Esophagus squamous epithelium (tissue), 5 donors: ENCODE measurements at regions not wholly inside any gene's neighbourhood (a gene's known extent, or its start where the extent isn't known, plus 50 kb on each side); places are given as distances from the start of the nearest gene placed in this dataset.

Experiments used
- DNase-seq: peaks from one replicate; lab custom pipeline; 2025; lab: John Stamatoyannopoulos, UW
- H3K27ac ChIP-seq, 4 donors: fragments of 200-600 bp; sonication (generic); one replicate each; pipeline ENCODE4 v1.5.1; 2016 to 2019; ENCODE audit warnings: mild to moderate bottlenecking in 1 of 4
- H3K27me3 ChIP-seq, 4 donors: fragments of 200-600 bp; sonication (generic); 1 replicate in 3 of 4; 2 replicates in 1 of 4; pipeline versions ENCODE4 v1.5.1 to v1.6.0; 2017 to 2021; ENCODE audit warnings: antibody characterized with exemption in 1 of 4
- H3K36me3 ChIP-seq, 3 donors: fragments of 200-600 bp; sonication (generic); one replicate each; pipeline ENCODE4 v1.5.1; 2016 to 2019
- H3K4me1 ChIP-seq, 3 donors: fragments of 200-600 bp; sonication (generic); one replicate each; pipeline ENCODE4 v1.5.1; 2017 to 2019
- H3K4me3 ChIP-seq, 4 donors: fragments of 200-600 bp; sonication (generic); 1 replicate in 3 of 4; 2 replicates in 1 of 4; pipeline ENCODE4 v1.5.1; 2016 to 2019; ENCODE audit warnings: mild to moderate bottlenecking in 2 of 4, moderate library complexity in 1 of 4
- H3K9me3 ChIP-seq, 3 donors: fragments of 200-600 bp; sonication (generic); one replicate each; pipeline ENCODE4 v1.5.1; 2016 to 2019
- POLR2A ChIP-seq, 4 donors: fragments of 450-650 bp; IDR thresholded peaks; one replicate each; pipeline ENCODE4 v1.6.1; 2017; ENCODE audit warnings: antibody characterized with exemption in 4 of 4, mild to moderate bottlenecking in 4 of 4, moderate library complexity in 3 of 4
- WGBS, 2 donors: methylation state at CpG; one replicate each; pipeline ENCODE4 v1.1.5; 2018; 5-methylcytosine and 5-hydroxymethylcytosine counted together
- intact Hi-C: fragments of 100-400 bp; cut with DNase I; formaldehyde crosslinking; loops from one replicate; pipeline ENCODE4 v1.15.0; 2022
- TF ChIP-seq, protein P1 (sequence below), 6 experiments: fragments of 450-650 bp in 4 of 6; fragments of 200-600 bp in 2 of 6; sonication (generic) in 2 of 6; IDR thresholded peaks; one replicate each; pipeline ENCODE4 v1.5.1; 2016 to 2019; ENCODE audit warnings: antibody characterized with exemption in 6 of 6, mild to moderate bottlenecking in 4 of 6, moderate library complexity in 4 of 6
- donor health status: DM: yes; HTN: yes; CAD: no.

DNA sequence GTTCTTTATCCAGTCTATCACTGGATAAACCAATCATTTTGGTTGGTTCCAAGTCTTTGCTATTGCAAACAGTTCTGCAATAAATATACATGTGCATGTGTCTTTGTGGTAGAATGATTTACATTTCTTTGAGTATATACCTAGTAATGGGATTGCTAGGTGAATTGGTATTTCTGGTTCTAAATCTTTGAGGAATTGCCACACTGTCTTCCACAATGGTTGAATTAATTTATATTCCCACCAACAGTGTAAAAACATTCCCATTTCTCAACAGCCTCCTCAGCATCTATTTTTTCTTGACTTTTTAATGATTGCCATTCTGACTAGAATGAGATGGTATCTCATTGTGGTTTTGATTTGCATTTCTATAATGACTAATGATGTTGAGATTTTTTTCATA is 791.7 kb upstream of the AGA start:
- Histone ChIP-seq H3K4me3 (no peak overlapping the region), H3K36me3 (no peaks in the 10 kb centered on the region), H3K27ac (no peak overlapping the region), H3K27me3 (no peaks in the 10 kb centered on the region), H3K4me1 (no peaks in the 10 kb centered on the region), H3K9me3 (no peaks in the 10 kb centered on the region)
- intact Hi-C loops = no loop called here
- TF ChIP-seq, protein P1, sequence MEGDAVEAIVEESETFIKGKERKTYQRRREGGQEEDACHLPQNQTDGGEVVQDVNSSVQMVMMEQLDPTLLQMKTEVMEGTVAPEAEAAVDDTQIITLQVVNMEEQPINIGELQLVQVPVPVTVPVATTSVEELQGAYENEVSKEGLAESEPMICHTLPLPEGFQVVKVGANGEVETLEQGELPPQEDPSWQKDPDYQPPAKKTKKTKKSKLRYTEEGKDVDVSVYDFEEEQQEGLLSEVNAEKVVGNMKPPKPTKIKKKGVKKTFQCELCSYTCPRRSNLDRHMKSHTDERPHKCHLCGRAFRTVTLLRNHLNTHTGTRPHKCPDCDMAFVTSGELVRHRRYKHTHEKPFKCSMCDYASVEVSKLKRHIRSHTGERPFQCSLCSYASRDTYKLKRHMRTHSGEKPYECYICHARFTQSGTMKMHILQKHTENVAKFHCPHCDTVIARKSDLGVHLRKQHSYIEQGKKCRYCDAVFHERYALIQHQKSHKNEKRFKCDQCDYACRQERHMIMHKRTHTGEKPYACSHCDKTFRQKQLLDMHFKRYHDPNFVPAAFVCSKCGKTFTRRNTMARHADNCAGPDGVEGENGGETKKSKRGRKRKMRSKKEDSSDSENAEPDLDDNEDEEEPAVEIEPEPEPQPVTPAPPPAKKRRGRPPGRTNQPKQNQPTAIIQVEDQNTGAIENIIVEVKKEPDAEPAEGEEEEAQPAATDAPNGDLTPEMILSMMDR (IDR thresholded peaks at IDR 0.05) = no peak
- TF ChIP-seq POLR2A (IDR thresholded peaks at IDR 0.05) = no peak
- DNase-seq = no peak

DNA sequence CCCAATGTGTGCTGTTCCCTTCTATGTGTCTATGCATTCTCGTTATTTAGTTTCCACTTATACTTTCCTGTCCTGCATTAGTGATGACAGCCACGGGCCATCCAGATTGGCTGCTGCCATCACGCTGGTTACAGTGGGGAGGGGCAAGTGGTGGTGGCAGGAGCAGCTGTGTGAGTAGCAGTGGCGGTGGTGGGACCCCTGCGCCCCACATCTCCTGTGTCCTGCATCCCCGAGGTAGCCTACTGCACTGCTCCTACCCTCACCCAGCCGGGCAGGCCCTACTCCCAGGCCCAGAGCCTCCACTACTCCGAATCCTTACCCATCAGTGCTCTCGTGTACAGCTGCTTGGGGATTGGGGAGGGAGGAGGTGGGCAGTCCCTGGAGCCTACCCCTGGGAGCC is 798.7 kb upstream of the AGA start:
- H3K36me3 ChIP-seq = no peaks in the 10 kb centered on the region
- no peak for TF ChIP-seq POLR2A (IDR thresholded peaks at IDR 0.05)
- TF ChIP-seq, protein P1 (IDR thresholded peaks at IDR 0.05) = no peak
- H3K4me3 ChIP-seq = no peak overlapping the region
- no peak overlapping the region for H3K27ac ChIP-seq
- peaks cover 0 to 24% (median 6%) of the 10 kb centered on the region in 3 donors for H3K9me3 ChIP-seq
- no peak for DNase-seq
- no peaks in the 10 kb centered on the region for H3K4me1 ChIP-seq
- no peaks in the 10 kb centered on the region for H3K27me3 ChIP-seq
- WGBS, 2 donors = 74 to 80% methylated on average over 4 to 6 of the region's 9 CpGs
- intact Hi-C loops = no loop called here

DNA sequence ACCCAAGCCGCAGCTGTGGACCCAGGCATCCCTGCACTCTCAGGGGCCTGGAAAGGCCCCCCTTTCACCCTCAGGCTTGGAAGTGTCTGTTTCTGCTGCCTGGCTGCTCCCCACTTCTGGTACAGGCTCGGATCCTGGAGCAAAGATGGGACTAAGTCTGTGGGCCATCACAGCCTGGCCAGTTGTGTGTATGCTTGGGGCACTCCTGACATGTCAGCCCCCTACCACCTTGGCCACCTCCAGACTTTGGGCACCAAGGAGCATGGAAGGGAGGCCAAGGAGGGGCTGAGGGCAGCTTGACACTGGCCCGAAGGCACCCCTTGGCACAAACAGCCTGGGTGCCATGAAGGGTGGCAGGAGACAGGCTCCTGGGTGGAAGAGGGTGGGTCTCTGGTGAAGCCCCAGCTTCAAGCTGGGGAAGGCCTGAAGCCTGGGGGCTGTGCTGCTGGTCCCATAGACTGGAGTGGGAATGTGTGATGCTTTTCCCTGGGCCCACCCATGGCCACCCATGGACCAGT is 799.4 kb upstream of the AGA start:
- no peak for DNase-seq
- 50 to 80% methylated on average over 2 to 3 of the region's 3 CpGs for WGBS, 2 donors
- no peak overlapping the region for H3K4me3 ChIP-seq

DNA sequence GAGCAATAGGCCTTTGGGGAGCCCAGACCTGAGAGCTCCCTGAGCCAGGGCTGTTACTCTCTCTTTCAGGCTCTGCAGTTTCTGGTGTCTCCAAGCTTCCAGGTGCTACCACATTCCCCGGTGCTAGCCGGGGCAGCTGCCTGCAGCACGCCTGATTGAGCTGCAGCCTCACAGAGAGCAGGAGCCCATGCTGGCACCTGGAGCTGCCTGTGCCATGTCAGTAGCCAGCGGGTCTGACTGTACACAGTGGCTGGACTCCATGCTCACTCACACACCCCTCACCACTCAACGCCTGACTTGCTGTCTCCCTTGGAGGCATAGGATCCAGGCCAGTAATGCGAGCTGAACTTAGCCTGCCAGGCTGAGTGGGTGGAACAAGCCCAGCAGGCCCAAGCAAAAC is 800.4 kb upstream of the AGA start:
- WGBS, 2 donors = 83% methylated on average over 3 of the region's 6 CpGs; no CpG with 5 or more reads in 1 of the 2 donors
- no peaks in the 10 kb centered on the region for H3K36me3 ChIP-seq
- no peaks in the 10 kb centered on the region for H3K4me1 ChIP-seq
- no peak overlapping the region for H3K4me3 ChIP-seq
- TF ChIP-seq POLR2A (IDR thresholded peaks at IDR 0.05) = no peak
- TF ChIP-seq, protein P1 (IDR thresholded peaks at IDR 0.05) = no peak
- H3K9me3 ChIP-seq = peaks cover 0 to 24% (median 6%) of the 10 kb centered on the region in 3 donors
- no peak overlapping the region for H3K27ac ChIP-seq
- no peak for DNase-seq
- H3K27me3 ChIP-seq = no peaks in the 10 kb centered on the region
- intact Hi-C loops = no loop called here

More for the DNA sequence above, 799.4 kb upstream of the AGA start:
- no peaks in the 10 kb centered on the region for H3K27me3 ChIP-seq
- H3K4me1 ChIP-seq = no peaks in the 10 kb centered on the region
- H3K36me3 ChIP-seq = no peaks in the 10 kb centered on the region
- intact Hi-C loops = no loop called here
- H3K27ac ChIP-seq = no peak overlapping the region
- peaks cover 0 to 24% (median 6%) of the 10 kb centered on the region in 3 donors for H3K9me3 ChIP-seq
- TF ChIP-seq, protein P1 (IDR thresholded peaks at IDR 0.05) = no peak
- no peak for TF ChIP-seq POLR2A (IDR thresholded peaks at IDR 0.05)

DNA sequence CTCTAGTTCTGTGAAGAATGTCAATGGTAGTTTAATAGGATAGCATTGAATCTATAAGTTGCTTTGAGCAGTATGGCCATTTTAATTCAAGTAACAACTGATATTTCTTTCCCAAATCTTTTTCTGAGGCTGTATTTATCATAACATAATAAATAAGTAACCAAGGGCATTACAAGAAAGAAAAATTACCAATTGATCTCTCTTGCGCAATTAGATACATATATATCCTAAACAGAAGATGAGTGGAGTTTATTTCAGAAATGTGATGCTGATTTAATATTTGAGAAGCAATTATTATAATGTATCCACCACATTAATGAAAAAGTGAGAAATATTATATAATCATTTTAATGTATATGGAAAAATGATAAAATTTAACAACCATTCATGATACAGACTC is 802.5 kb upstream of the AGA start:
- Histone ChIP-seq H3K4me1 (no peaks in the 10 kb centered on the region), H3K4me3 (no peak overlapping the region), H3K9me3 (peaks cover 0 to 23% (median 6%) of the 10 kb centered on the region in 3 donors), H3K27ac (no peak overlapping the region), H3K27me3 (no peaks in the 10 kb centered on the region), H3K36me3 (no peaks in the 10 kb centered on the region)
- 48 to 93% methylated on average over 1 of the region's 1 CpG for WGBS, 2 donors
- DNase-seq = no peak
- intact Hi-C loops = no loop called here
- TF ChIP-seq POLR2A (IDR thresholded peaks at IDR 0.05) = no peak
- TF ChIP-seq, protein P1 (IDR thresholded peaks at IDR 0.05) = no peak
